Panc1 (cell line): ENCODE measurements at regions not wholly inside any gene's neighbourhood (a gene's known extent, or its start where the extent isn't known, plus 50 kb on each side); places are given as distances from the start of the nearest gene placed in this dataset.

Source experiments
- ATAC-seq: fragments of 200-7000 bp; cut with Tn5 transposase; 2 replicates; pipeline ENCODE4 v1.9.1; 2020; ENCODE audit warnings: mild to moderate bottlenecking, moderate library complexity
- BruUV-seq: library from RNA; stranded (reverse); fragments of 400-500 nt; replicated peaks from 2 replicates; lab custom pipeline; 2021; lab: Mats Ljungman, UMichigan
- CTCF ChIA-PET: fragments of 300-600 bp; sonication (Branson Sonifier 250); formaldehyde crosslinking; loops from one replicate; lab custom pipeline; 2022; ENCODE audit warnings: antibody characterized with exemption; lab: Charles Lee
- POLR2A ChIA-PET: fragments of 300-600 bp; sonication (Branson Sonifier 250); formaldehyde crosslinking; loops from one replicate; lab custom pipeline; 2022; ENCODE audit warnings: antibody characterized with exemption; lab: Charles Lee
- DNase-seq: peaks from one replicate; pipeline ENCODE4 v3.0.0-alpha.2; 2010; ENCODE audit warnings: low read depth, low spot score
- H3K27ac ChIP-seq: 2 replicates; pipeline ENCODE4 v1.5.1; 2011; ENCODE audit warnings: mild to moderate bottlenecking, low read length, inconsistent platforms
- H3K27me3 ChIP-seq: fragments of 200-500 bp; sonication (Bioruptor generic); 2 replicates; pipeline ENCODE4 v1.6.0; 2014; ENCODE audit warnings: low read length, inconsistent platforms; ENCODE audit not compliant: control insufficient read depth, insufficient read depth
- H3K36me3 ChIP-seq: fragments of 200-500 bp; sonication (Bioruptor generic); 2 replicates; pipeline ENCODE4 v1.5.1; 2014; ENCODE audit warnings: inconsistent platforms, mild to moderate bottlenecking, low read length, moderate library complexity; ENCODE audit not compliant: control insufficient read depth, insufficient read depth
- H3K4me1 ChIP-seq: 2 replicates; pipeline ENCODE4 v1.5.1; 2011; ENCODE audit warnings: inconsistent platforms, mild to moderate bottlenecking, low read length, moderate library complexity; ENCODE audit not compliant: control insufficient read depth, insufficient read depth
- H3K4me3 ChIP-seq, 2 experiments: 2 replicates each; pipeline ENCODE4 v1.5.1; 2011 to 2012; ENCODE audit warnings: low read depth in 2 of 2, low read length in 2 of 2, mild to moderate bottlenecking in 2 of 2, inconsistent platforms in 1 of 2, moderate library complexity in 1 of 2
- H3K9me3 ChIP-seq: fragments of 200-500 bp; sonication (Bioruptor generic); 2 replicates; pipeline ENCODE4 v1.5.1; 2014; ENCODE audit warnings: low read depth, mild to moderate bottlenecking, inconsistent platforms, low read length, moderate library complexity; ENCODE audit not compliant: control insufficient read depth, insufficient read depth
- CTCF ChIP-seq: fragments of 450-650 bp; IDR thresholded peaks from 2 replicates; pipeline ENCODE4 v1.5.1; 2017; ENCODE audit warnings: mild to moderate bottlenecking
- POLR2AphosphoS5 ChIP-seq: IDR thresholded peaks from 2 replicates; pipeline ENCODE4 v1.6.1; 2012; ENCODE audit warnings: mild to moderate bottlenecking, low read depth, low read length, moderate library complexity
- SIN3A ChIP-seq: IDR thresholded peaks from 2 replicates; pipeline ENCODE4 v1.6.1; 2012; ENCODE audit warnings: low read depth, mild to moderate bottlenecking, low read length, moderate library complexity, borderline replicate concordance; ENCODE audit not compliant: insufficient read depth
- TCF7L2 ChIP-seq: IDR thresholded peaks from 2 replicates; pipeline ENCODE4 v1.6.1; 2011; ENCODE audit warnings: mild to moderate bottlenecking, low read depth, low read length, inconsistent platforms
- in situ Hi-C: cut with HindIII; loops from 2 replicates; pipeline ENCODE4 v1.10.0; 2016; ENCODE audit warnings: low sequenced_read_pairs, low pct_unique_long_range_greater_than_20kb
- intact Hi-C: fragments of 100-400 bp; cut with micrococcal nuclease; formaldehyde crosslinking; loops from one replicate; pipeline ENCODE4 v1.10.0; 2022; ENCODE audit not compliant: unreplicated experiment
- TF ChIP-seq, protein P1 (sequence below), 2 experiments: IDR thresholded peaks; 2 replicates each; pipeline ENCODE4 v1.6.1; 2011 to 2012; ENCODE audit warnings: low read depth in 2 of 2, control low read depth in 1 of 2, low read length in 1 of 2, mild to moderate bottlenecking in 1 of 2, moderate library complexity in 1 of 2; ENCODE audit not compliant: insufficient read depth in 1 of 2

DNA sequence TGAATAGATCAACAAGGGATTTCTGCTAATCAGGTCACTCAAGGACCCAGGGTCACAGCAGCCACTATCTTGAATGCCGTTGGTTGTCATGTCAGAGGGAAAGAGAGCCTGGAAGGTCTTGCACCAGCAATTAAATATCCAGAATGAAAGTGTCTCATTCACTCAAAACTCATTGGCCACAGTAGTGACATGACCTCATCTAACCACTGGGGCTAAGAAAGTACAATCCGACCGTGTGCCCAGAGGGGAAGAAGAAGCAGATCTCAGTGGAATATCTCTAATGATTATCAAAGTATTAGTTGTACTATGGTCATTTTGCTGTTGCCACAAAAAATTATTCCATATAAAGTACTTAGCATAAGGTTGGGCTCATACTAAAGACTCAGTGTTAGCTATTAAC lies 210.0 kb downstream of the QDPR start:
- H3K27me3 ChIP-seq, result no peaks in the 10 kb centered on the region
- no peak for TF ChIP-seq TCF7L2
- TF ChIP-seq SIN3A, result no peak
- TF ChIP-seq, protein P1, sequence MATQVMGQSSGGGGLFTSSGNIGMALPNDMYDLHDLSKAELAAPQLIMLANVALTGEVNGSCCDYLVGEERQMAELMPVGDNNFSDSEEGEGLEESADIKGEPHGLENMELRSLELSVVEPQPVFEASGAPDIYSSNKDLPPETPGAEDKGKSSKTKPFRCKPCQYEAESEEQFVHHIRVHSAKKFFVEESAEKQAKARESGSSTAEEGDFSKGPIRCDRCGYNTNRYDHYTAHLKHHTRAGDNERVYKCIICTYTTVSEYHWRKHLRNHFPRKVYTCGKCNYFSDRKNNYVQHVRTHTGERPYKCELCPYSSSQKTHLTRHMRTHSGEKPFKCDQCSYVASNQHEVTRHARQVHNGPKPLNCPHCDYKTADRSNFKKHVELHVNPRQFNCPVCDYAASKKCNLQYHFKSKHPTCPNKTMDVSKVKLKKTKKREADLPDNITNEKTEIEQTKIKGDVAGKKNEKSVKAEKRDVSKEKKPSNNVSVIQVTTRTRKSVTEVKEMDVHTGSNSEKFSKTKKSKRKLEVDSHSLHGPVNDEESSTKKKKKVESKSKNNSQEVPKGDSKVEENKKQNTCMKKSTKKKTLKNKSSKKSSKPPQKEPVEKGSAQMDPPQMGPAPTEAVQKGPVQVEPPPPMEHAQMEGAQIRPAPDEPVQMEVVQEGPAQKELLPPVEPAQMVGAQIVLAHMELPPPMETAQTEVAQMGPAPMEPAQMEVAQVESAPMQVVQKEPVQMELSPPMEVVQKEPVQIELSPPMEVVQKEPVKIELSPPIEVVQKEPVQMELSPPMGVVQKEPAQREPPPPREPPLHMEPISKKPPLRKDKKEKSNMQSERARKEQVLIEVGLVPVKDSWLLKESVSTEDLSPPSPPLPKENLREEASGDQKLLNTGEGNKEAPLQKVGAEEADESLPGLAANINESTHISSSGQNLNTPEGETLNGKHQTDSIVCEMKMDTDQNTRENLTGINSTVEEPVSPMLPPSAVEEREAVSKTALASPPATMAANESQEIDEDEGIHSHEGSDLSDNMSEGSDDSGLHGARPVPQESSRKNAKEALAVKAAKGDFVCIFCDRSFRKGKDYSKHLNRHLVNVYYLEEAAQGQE (IDR thresholded peaks at IDR 0.05; ENCODE audit: insufficient read depth in 1 of 2, low read depth in 2 of 2, low read length in 1 of 2), result no peak
- TF ChIP-seq POLR2AphosphoS5, result no peak
- no peak for TF ChIP-seq CTCF
- ChIA-PET POLR2A (no interaction called here), CTCF (no interaction called here)
- H3K9me3 ChIP-seq, result no peaks in the 10 kb centered on the region
- no TSS peak for BruUV-seq
- in situ Hi-C loops (no loop called here), intact Hi-C loops (no loop called here)
- no peaks in the 10 kb centered on the region for H3K36me3 ChIP-seq
- no peak overlapping the region for H3K27ac ChIP-seq
- no peak overlapping the region for H3K4me3 ChIP-seq
- no peaks in the 10 kb centered on the region for H3K4me1 ChIP-seq
- DNase-seq (no peak), ATAC-seq (no peak)

DNA sequence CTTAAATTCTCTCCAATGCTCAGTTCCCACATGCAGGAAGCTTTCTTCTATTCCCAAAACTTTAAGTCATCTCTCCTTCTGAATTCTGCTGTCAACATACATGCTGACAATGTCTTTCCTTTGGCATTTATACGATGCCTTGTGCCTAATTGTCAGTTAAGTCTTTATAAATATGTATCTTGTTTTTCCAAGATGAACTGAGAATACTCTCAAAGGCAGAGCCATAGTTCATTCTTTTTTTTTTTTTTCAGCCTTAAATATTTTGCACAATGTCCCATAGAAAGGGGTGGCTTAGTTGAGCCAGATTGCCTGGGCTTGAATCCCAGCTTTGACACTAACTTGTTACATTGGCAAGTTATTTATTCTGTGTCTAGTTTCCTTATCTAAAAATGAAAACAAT lies 210.6 kb downstream of the QDPR start:
- no peak for ATAC-seq
- no peak for TF ChIP-seq CTCF
- TF ChIP-seq POLR2AphosphoS5, result no peak
- no peak for TF ChIP-seq SIN3A
- TF ChIP-seq, protein P1 (IDR thresholded peaks at IDR 0.05; ENCODE audit: insufficient read depth in 1 of 2, low read depth in 2 of 2, low read length in 1 of 2), result no peak
- no peak for TF ChIP-seq TCF7L2
- H3K27me3 ChIP-seq, result no peaks in the 10 kb centered on the region
- H3K4me3 ChIP-seq, result no peak overlapping the region
- CTCF ChIA-PET, result no interaction called here
- H3K9me3 ChIP-seq, result no peaks in the 10 kb centered on the region
- BruUV-seq, result no TSS peak
- no peaks in the 10 kb centered on the region for H3K36me3 ChIP-seq
- in situ Hi-C loops (no loop called here), intact Hi-C loops (no loop called here)
- H3K4me1 ChIP-seq, result no peaks in the 10 kb centered on the region
- POLR2A ChIA-PET, result no interaction called here
- no peak for DNase-seq
- H3K27ac ChIP-seq, result no peak overlapping the region
